ENCODE measurements at regions not wholly inside any gene's neighbourhood (a gene's known extent, or its start where the extent isn't known, plus 50 kb on each side); places are given as distances from the start of the nearest gene placed in this dataset.

DNA sequence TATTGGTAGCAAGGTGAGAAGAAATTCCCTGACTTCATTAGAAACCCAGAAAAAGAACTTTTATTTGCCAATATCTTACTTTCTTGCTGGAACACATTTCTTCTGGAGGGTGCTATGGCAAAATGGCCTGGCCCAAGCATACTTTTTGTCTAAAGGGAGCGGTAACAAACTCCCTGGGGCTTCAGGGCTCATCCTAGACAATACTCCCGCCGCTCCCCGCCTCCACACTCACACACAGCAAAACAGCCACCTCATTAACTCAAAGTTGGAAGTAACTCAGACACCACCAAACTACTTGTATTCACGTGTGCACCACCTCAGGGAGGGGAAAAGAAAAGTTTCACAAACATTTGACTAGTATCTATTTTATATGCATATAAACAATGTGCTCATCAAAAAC is 75.7 kb downstream of the IGSF1 start:
- no peak for TF ChIP-seq CTCF (conservative IDR thresholded peaks at IDR 0.05; ENCODE audit: low read depth, low read length)
- no peak for TF ChIP-seq EZH2 (IDR thresholded peaks at IDR 0.05; ENCODE audit: borderline replicate concordance, low read depth, low read length, poor library complexity, severe bottlenecking)
